ENCODE measurements at regions not wholly inside any gene's neighbourhood (a gene's known extent, or its start where the extent isn't known, plus 50 kb on each side); places are given as distances from the start of the nearest gene placed in this dataset.

DNA sequence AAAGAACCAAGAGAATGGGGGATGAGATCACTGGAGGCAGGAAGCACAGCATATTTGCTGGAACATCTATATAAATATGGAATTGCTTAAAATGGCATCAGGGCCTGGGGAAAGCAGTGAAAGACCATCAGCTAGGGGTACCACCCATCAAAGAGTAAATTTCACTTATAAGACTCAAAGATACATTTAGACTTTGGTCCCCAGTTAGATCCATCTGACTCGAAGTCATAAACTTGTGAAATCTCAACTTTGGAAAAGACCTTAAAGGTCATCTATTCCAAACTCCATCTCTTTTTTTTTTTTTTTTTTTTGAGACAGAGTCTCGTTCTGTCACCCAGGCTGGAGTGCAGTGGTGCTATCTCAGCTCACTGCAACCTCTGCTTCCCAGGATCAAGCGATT lies 109.8 kb downstream of the UNC5CL start:
- Histone ChIP-seq H3K27me3 (ENCODE audit: control insufficient read depth, low read length) (peaks cover 10% of the 10 kb centered on the region), H3K9me3 (ENCODE audit: control insufficient read depth, insufficient read depth, low read length) (no peaks in the 10 kb centered on the region), H3K36me3 (ENCODE audit: control insufficient read depth, low read length) (no peaks in the 10 kb centered on the region), H3K27ac (ENCODE audit: low read depth, low read length) (no peak overlapping the region), H3K4me2 (ENCODE audit: low read length) (no peak overlapping the region), H3K79me2 (ENCODE audit: control insufficient read depth, low read length) (no peaks in the 10 kb centered on the region), H3F3A (ENCODE audit: control insufficient read depth, insufficient read depth) (no peaks in the 10 kb centered on the region), H3K9me2 (replicated peaks; ENCODE audit: control insufficient read depth, low read length) (no peaks in the 10 kb centered on the region), H3K4me1 (ENCODE audit: control insufficient read depth, low read length) (no peaks in the 10 kb centered on the region), H4K20me1 (ENCODE audit: control insufficient read depth, insufficient read depth, low read depth, low read length) (no peaks in the 10 kb centered on the region), H3K4me3 (ENCODE audit: low read length) (no peak overlapping the region)
- TF ChIP-seq, protein P1, sequence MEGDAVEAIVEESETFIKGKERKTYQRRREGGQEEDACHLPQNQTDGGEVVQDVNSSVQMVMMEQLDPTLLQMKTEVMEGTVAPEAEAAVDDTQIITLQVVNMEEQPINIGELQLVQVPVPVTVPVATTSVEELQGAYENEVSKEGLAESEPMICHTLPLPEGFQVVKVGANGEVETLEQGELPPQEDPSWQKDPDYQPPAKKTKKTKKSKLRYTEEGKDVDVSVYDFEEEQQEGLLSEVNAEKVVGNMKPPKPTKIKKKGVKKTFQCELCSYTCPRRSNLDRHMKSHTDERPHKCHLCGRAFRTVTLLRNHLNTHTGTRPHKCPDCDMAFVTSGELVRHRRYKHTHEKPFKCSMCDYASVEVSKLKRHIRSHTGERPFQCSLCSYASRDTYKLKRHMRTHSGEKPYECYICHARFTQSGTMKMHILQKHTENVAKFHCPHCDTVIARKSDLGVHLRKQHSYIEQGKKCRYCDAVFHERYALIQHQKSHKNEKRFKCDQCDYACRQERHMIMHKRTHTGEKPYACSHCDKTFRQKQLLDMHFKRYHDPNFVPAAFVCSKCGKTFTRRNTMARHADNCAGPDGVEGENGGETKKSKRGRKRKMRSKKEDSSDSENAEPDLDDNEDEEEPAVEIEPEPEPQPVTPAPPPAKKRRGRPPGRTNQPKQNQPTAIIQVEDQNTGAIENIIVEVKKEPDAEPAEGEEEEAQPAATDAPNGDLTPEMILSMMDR (IDR thresholded peaks at IDR 0.05; ENCODE audit: low read depth, low read length, poor library complexity, severe bottlenecking), result no peak
- no peak for TF ChIP-seq EZH2phosphoT487 (IDR thresholded peaks at IDR 0.05; ENCODE audit: borderline replicate concordance, low read length)

DNA sequence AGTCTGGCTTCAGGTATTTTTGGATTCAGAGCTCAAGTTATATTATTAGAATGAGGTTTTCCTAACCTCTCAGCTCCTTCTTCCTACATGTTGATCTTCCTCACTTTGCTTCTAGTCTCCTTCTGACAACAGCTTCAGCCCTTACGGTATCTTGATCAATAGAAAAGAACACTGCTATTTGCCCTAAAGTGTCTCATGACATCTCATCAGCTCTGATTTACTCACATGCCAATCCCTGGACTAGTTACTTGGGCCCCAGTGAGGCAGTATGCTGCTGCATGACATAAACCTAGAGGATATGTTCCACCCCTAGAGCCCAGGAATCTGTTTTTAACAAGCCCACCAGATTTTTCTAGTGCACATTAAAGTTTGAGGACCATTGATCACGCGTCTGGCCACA lies 110.3 kb downstream of the UNC5CL start:
- Histone ChIP-seq H3K36me3 (ENCODE audit: control insufficient read depth, low read length) (no peaks in the 10 kb centered on the region), H3K27me3 (ENCODE audit: control insufficient read depth, low read length) (peaks cover 14% of the 10 kb centered on the region), H3K79me2 (ENCODE audit: control insufficient read depth, low read length) (no peaks in the 10 kb centered on the region), H3K4me2 (ENCODE audit: low read length) (no peak overlapping the region), H3K4me1 (ENCODE audit: control insufficient read depth, low read length) (no peaks in the 10 kb centered on the region), H3K4me3 (ENCODE audit: low read length) (no peak overlapping the region), H4K20me1 (ENCODE audit: control insufficient read depth, insufficient read depth, low read depth, low read length) (no peaks in the 10 kb centered on the region), H3K9me2 (replicated peaks; ENCODE audit: control insufficient read depth, low read length) (no peaks in the 10 kb centered on the region), H3F3A (ENCODE audit: control insufficient read depth, insufficient read depth) (no peaks in the 10 kb centered on the region), H3K27ac (ENCODE audit: low read depth, low read length) (no peak overlapping the region), H3K9me3 (ENCODE audit: control insufficient read depth, insufficient read depth, low read length) (no peaks in the 10 kb centered on the region)
- TF ChIP-seq, protein P1 (IDR thresholded peaks at IDR 0.05; ENCODE audit: low read depth, low read length, poor library complexity, severe bottlenecking), result no peak
- no peak for TF ChIP-seq EZH2phosphoT487 (IDR thresholded peaks at IDR 0.05; ENCODE audit: borderline replicate concordance, low read length)

DNA sequence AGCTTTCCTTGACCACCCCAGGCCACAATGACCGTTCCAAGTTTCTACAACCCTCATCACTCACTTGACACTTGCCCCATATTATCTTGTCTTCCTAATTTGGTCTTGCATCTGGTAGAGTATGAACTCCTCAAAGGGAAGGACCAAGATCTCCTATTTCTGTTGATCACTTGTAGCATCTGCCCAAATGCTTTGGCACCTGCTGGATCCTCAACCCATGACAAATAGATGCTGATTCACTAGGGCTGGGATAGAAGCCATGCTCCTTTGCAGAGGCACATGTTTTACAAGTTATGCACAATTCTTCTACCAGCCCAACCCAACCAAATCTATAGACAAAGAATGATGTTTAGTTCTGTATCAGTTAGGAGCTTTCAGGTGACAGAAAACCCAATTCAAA lies 110.7 kb downstream of the UNC5CL start:
- Histone ChIP-seq H3K4me3 (ENCODE audit: low read length) (no peak overlapping the region), H3K9me3 (ENCODE audit: control insufficient read depth, insufficient read depth, low read length) (no peaks in the 10 kb centered on the region), H3K27me3 (ENCODE audit: control insufficient read depth, low read length) (peaks cover 18% of the 10 kb centered on the region), H3K4me2 (ENCODE audit: low read length) (no peak overlapping the region), H3F3A (ENCODE audit: control insufficient read depth, insufficient read depth) (no peaks in the 10 kb centered on the region), H3K27ac (ENCODE audit: low read depth, low read length) (no peak overlapping the region), H3K79me2 (ENCODE audit: control insufficient read depth, low read length) (no peaks in the 10 kb centered on the region), H4K20me1 (ENCODE audit: control insufficient read depth, insufficient read depth, low read depth, low read length) (no peaks in the 10 kb centered on the region), H3K36me3 (ENCODE audit: control insufficient read depth, low read length) (no peaks in the 10 kb centered on the region), H3K4me1 (ENCODE audit: control insufficient read depth, low read length) (no peaks in the 10 kb centered on the region), H3K9me2 (replicated peaks; ENCODE audit: control insufficient read depth, low read length) (no peaks in the 10 kb centered on the region)
- TF ChIP-seq EZH2phosphoT487 (IDR thresholded peaks at IDR 0.05; ENCODE audit: borderline replicate concordance, low read length), result no peak
- TF ChIP-seq, protein P1 (IDR thresholded peaks at IDR 0.05; ENCODE audit: low read depth, low read length, poor library complexity, severe bottlenecking), result no peak

DNA sequence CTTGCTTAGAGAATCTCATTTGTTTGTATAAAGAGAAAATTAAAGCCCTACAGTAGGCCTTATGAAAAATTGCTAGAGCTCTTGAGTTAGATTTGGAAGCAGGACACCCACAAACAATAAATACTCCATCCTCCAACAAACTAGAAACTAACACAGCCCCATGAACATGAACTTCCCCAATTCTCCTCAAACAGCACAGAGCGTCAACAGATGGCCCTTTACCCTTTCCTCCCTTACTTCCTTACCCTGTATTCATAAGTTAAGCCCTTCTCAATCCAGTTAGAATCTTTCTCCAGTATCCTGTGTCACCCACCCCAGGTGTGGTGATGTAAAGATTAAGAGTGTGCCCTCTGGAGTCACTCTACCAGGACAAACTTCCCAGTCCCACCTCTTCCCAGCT lies 113.7 kb downstream of the UNC5CL start:
- no peak overlapping the region for H3K4me2 ChIP-seq (ENCODE audit: low read length)
- H3K36me3 ChIP-seq (ENCODE audit: control insufficient read depth, low read length), result no peaks in the 10 kb centered on the region
- H3K4me3 ChIP-seq (ENCODE audit: low read length), result no peak overlapping the region
- no peaks in the 10 kb centered on the region for H3K9me2 ChIP-seq (replicated peaks; ENCODE audit: control insufficient read depth, low read length)
- no peaks in the 10 kb centered on the region for H3K9me3 ChIP-seq (ENCODE audit: control insufficient read depth, insufficient read depth, low read length)
- no peaks in the 10 kb centered on the region for H3K4me1 ChIP-seq (ENCODE audit: control insufficient read depth, low read length)
- peaks cover 18% of the 10 kb centered on the region for H3K27me3 ChIP-seq (ENCODE audit: control insufficient read depth, low read length)
- TF ChIP-seq, protein P1 (IDR thresholded peaks at IDR 0.05; ENCODE audit: low read depth, low read length, poor library complexity, severe bottlenecking), result no peak
- TF ChIP-seq EZH2phosphoT487 (IDR thresholded peaks at IDR 0.05; ENCODE audit: borderline replicate concordance, low read length), result no peak
- no peaks in the 10 kb centered on the region for H3F3A ChIP-seq (ENCODE audit: control insufficient read depth, insufficient read depth)
- no peak overlapping the region for H3K27ac ChIP-seq (ENCODE audit: low read depth, low read length)
- no peaks in the 10 kb centered on the region for H3K79me2 ChIP-seq (ENCODE audit: control insufficient read depth, low read length)
- H4K20me1 ChIP-seq (ENCODE audit: control insufficient read depth, insufficient read depth, low read depth, low read length), result no peaks in the 10 kb centered on the region

Measured in DOHH2 (cell line).